CMK (cell line): ENCODE measurements at regions not wholly inside any gene's neighbourhood (a gene's known extent, or its start where the extent isn't known, plus 50 kb on each side); places are given as distances from the start of the nearest gene placed in this dataset.

ENCODE experiments used
- DNase-seq: peaks from one replicate; pipeline ENCODE4 v3.0.0-alpha.2; 2010; ENCODE audit warnings: low read depth

GRCh38 chr1:87783315-87783714 is 454.6 kb downstream of the LMO4 start:
- no peak for DNase-seq

DNA sequence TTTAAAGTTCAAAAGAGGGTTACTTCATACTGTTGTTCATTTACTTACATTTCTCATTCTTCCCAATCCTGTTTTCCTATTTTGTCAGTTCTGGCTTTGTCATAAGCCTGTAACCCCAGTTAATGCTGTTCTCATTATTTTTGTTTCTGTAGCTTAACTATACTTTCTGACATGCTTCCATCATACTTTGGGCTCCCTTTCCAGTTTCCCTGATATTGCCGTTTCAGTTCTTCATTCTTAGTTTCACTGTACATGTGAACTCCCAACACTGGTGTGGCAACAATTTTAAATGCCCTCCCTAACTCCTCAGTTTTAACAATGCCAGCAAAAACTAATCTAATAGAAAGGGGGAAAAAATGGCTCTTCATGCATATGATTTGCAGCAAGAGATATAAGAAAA is 456.7 kb downstream of the LMO4 start:
- no peak for DNase-seq

GRCh38 chr1:87786229-87786628 is 457.5 kb downstream of the LMO4 start:
- DNase-seq, result no peak

DNA sequence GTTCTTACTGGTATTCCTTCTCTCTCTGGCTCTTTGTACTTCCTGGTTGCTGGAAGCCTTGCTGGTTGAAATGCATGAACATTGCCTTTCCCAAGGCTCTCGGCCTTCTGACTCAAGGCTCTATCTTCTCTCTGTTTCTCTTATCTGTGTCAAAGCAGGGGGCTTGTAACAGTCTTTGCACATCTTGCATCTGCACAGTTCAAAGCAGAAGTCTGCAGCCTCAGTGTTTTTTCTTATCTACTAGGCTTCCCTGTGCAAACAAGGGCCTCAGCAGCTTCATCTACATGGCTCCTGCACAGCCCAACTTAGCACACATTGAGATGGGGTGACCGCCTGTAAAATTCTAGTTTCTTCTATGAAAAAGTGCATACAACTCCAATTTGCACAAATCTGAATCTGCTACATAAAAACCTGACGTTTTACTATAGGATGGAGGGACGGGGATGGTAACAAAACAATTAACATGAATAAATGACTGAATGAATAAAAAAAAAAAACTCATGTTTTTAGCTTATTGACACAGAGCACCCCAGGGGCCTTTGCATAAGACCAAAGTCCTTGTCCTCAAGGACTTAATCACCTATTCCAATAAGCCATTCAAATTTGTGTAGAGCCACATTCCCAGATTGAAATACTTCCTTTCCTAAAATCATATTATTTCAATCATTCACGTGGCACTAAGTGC is 458.3 kb downstream of the LMO4 start:
- DNase-seq, result peak; percentile 67

DNA sequence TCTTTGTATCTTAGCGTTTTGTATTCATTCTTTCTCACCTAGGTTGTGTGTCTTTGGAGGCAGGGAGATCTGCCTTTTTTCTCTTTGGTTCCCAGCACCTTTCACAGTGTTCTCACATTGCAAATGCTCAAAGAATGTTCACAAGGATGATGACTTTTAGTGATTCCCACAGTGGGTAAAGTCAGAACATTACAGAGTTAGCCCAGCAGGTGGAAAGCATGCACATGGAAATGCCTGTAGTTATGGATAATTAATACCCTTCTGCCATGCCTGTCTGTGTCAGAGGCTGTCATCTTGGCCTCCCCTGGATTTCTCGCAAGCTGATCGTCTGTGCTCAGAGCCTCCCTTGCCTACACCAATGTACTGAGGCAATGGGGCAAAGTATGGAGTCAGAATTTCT is 458.9 kb downstream of the LMO4 start:
- DNase-seq, result no peak

DNA sequence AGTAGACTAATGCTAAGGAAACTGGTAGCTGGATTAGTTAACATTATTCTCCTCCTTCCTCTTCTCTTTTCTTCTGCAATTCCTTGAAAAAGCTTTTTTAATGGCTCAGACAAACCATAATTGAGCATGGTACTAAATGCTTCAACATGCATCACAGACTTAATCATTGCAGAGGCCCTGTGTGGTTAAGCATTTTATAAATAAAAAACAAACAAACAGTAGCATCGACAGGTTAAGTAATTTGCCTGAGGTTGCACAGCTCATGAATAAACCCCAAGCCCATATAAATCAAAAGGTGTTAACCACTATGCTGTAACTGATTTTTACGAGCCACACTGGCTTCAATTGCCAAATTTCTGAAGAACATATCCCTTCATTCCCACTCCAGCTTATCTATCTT is 462.1 kb downstream of the LMO4 start:
- DNase-seq, result no peak

DNA sequence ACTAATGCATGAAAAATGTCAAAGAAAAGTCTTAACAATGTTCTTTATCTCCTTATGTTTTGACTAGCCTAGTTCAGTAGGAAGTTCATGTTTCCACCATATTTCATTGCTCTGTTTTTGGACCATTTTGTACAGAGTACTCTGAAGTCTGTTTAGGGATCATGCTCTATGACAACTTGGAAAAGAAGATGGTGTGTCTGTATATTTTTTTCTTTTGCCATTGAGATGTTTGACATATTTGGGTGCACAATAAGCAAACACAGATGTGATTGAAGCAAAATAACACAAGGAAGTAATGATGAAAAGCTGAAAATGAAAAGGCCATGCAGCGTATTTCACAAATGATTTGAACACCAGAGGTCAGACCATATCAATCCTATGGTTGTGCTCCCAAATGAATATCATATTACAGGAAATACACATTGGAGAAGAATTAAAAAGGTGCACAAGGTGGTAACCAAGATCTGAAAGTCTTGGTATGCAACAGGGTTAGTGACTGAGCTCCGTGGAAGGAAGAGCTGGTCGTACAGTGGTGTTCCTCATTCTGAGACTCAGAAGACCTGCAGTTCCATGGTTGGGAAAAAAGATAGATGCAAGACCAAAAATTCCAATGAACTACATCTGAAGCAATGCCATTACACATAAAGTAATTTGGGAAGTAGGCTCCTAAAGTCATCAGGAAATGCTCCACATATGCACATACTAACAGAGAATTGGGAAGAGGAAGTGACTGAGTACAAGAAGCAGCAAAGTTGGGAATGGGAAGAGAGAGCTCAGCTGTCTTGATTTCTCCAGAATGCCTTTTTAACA is 463.5 kb downstream of the LMO4 start:
- DNase-seq, result no peak

DNA sequence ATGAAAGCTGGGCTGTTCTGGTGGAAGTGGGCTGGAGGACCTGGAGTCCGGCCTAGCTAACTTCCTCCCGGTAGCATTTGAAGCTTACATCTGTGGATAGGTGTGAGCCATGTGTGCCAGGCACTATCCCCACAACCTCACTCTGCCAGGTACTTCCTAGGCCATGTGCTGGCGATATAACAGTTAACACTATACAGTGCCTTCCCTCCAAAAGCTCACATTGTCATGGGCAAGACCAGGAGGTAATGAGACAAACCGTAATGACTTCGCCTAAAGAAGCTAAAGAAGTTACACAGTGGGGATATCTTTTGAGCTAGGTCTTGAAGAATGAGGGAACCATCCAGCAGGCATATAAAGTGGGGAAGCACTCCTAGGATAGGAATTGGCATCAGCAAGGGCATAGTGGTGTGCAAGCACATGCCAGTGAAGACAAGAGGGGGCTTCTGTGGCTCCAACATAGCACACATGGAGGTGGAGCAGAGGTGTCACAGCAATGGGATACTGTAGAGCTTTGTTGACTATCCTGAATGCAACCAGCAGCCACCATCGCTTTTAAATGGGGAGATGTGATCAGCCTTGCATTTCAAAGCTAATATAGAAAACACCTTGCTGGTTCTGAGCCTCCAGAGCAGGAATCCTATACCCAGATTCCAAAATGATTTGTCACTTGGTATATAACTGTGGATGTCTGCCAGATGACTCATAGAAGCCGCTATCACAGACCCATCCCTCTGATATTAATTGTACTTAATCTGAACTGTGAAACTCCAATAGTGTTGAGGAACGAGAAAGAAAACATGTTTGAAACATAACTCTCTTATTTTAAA is 466.3 kb downstream of the LMO4 start:
- DNase-seq, result no peak

DNA sequence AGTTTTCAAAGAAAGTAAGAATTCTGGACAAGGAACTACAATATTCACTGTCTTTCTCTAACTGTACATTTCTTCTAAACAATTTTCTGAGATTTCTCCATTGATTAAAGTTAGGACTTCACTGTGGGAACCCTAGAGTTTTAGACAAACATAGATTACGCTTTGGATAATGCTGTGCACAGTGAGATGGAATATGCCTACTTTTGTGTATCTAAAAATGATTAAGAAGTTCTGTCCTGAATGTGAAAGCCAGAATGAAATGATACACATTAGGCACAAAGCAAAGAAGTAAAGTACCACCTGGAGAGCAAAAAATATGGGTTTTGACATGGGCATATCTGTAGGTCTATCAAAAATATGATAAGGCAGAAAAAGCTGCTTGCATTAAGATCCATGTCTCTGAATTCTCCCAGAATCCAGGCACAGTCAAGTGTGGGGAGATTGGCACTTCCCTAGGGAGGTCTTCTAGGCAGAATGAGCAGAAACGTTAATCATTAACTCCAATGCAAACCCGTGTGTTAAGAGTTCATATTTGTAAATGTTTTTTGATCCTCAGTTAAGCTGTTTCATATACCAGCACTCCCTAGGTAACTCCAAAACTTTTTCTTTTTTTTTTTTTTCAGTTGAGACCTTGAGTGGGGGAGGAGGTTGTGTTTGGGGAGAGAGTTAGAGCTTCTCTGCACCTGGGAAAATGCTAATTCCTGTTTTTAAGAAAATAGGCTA is 467.1 kb downstream of the LMO4 start:
- no peak for DNase-seq

DNA sequence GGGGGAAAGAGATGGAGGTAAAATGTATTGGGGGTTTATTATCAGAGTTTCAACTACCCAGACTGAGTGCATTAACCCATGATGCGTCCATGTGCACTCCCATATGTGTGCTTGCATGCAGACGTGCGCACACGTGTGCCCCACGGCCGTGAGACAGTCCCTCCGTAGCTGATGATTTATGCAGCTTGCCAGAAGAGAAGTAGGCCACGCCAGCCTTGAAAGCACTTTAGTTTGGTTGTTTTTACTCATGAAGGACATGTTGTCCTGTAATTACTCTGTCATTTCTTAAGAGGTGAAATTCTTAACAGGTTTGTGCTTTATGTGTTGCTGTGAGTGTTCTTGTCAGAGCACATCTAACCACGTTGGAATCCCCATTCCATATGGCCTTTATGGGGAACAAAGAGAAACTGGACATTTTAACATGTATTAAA is 467.8 kb downstream of the LMO4 start:
- DNase-seq, result no peak

- DNase-seq, result no peak
Measured at GRCh38 chr1:87799451-87799850, 470.8 kb downstream of the LMO4 start.

GRCh38 chr1:87800006-87800405 is 471.3 kb downstream of the LMO4 start:
- DNase-seq, result no peak

DNA sequence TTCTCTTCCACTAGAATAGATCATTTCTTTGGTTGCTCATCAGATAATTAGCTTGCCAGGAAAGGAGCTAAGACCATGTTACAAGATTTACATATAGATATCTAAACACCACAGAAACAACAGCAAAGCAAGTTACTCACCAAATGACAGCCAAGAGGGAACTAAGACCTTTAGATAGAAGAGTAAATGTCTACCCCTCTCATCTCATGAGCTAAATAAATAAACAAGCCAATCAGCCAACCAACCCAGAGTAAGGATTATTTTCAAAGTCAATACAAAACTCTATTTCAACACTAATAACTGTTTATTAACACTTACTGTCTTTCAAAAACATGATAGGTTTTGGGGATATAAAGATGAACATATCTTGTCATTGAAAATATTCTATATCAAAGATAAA is 474.7 kb downstream of the LMO4 start:
- DNase-seq, result no peak

DNA sequence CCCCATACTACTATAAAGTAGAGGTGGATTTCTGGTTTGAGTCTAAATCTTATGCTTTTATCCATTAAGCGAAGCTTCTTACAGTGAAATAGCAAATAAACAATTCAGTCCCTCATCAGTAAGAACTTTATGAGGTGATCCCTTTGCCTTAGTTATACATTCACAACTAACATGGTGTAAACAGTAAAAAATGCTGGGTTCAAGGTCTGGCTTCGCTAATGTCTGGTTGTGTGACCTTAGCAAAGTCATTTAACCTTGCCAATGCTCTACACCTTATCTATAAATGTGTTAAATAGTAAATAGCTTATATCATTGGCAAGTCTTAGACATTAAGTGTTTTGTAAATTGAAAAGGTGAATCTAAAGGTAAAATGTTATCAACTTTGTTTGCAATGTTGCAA is 475.4 kb downstream of the LMO4 start:
- DNase-seq, result no peak

DNA sequence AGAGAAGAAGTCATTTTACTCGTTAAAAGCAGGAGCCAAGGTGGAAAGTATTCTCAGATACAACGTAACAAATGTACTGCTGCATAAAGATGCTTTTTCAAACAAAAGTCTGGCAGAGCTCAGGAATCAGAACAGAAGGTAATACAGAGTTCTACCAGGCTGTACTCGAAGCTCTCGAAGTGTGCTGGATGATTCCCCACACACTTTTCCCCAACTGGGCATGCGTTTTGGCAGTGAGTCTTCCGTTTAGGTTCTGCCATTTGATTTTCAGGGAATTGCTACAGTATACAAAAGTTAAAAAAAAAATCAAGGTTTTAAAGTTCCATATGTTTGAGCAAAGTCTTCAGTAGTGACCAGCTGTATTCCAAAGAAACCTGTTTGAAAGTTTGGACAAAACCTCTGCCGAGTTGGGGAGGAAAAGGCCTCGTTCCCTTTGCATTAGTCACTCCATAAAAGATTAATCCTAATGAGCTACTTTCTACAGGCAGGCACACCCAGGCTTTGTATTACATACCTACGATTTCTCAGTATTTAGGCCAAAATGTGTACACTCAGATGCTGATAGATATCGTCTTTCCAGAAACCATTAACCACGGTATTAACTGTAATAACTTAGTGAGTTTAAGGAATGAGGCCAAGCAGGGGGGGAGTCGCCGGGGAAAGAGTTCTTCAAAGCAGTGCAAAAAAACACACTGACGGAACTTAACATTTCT is 477.1 kb downstream of the LMO4 start:
- no peak for DNase-seq

DNA sequence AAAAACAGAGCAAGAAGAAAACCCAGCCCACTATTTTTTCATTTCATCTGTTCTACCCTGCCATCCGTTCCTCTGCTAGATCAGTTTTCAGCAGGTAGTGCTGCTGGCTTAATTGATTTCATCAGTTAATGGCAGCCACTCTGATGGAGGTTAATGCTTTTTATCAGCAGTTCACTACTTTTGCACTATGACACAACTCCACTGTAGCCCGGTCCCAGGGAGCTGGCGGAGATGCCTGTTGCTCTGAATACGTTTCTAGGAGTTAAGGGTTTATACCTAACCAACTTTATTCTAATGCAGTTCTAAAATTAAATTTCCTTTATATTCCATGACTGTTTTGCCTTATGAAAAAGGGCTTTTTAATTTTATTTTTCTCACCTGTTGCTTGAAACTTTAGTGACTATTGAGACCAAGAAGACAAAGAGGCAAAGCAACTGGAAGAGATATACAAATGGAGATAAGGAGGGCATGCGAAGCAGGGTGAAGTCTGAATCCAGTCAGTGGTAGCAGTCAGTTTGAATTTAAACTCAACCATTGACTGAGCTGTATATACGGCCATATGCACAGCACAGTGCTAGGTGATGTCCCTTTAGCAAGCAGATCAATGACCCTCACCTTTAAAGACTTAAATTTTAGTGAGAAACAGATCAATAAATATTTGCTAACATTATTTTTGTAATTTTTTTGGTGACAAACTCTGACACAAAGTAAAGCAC is 477.9 kb downstream of the LMO4 start:
- no peak for DNase-seq

DNA sequence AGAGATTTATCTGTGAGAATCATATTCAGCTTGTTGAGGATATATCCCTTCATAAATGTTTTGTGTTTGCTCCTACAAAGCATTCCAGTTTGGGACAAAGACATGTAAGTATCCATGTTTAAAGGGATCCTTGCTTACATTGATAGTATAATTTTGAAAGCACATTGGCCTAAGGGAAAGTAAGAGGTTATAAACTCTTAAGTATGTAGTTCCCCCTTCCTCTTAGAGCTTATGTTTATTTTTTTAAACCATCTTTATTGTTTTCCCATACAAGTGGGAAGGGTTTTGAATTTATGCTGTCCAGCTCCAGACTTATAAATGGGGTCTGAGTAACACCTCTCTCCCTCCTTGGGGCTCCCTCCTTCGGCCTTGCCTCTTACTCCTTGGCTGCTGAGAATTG is 481.5 kb downstream of the LMO4 start:
- no peak for DNase-seq

- no peak for DNase-seq
Measured at GRCh38 chr1:87812871-87813577, 484.3 kb downstream of the LMO4 start.

DNA sequence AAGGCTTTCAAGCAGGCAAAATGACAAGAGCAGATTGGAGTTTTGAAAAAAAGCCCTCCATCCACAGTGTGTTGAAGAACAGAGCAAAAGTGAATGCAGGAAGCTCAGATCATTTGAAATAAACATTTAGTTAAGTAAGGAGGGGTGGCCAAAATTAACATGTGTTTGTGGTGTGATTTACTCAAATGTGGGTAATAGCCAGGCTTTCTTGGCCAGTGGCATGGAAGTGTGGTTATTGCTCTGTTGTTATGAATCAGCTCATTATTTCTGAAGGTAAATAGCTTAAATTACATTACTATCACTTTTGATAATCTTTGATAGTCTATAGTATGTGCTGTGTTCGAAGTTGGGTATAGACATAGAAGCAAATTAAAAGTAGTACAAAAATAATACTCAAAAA is 485.9 kb downstream of the LMO4 start:
- no peak for DNase-seq

- no peak for DNase-seq
Measured at GRCh38 chr1:87816646-87817045, 488.0 kb downstream of the LMO4 start.
